Coronary artery (tissue), 2 donors: ENCODE measurements at regions not wholly inside any gene's neighbourhood (a gene's known extent, or its start where the extent isn't known, plus 50 kb on each side); places are given as distances from the start of the nearest gene placed in this dataset.
"Not testable (repeated sequence)": the region's sequence is repeated elsewhere in the genome, so short reads cannot be mapped to it uniquely, and the experiment has no call there.

Experiments
- DNase-seq: peaks from one replicate; pipeline ENCODE4 v3.0.0-alpha.2; 2017; ENCODE audit warnings: low spot score
- H3K27ac ChIP-seq, 2 donors: fragments of 200-600 bp; sonication (generic); one replicate each; pipeline ENCODE4 v1.5.1; 2016 to 2019
- H3K4me3 ChIP-seq: fragments of 200-600 bp; sonication (generic); 2 replicates; pipeline ENCODE4 v1.5.1; 2016; ENCODE audit warnings: mild to moderate bottlenecking, moderate library complexity
- TF ChIP-seq, protein P1 (sequence below): fragments of 200-600 bp; sonication (generic); IDR thresholded peaks from one replicate; pipeline ENCODE4 v1.5.1; 2019; ENCODE audit warnings: antibody characterized with exemption

DNA sequence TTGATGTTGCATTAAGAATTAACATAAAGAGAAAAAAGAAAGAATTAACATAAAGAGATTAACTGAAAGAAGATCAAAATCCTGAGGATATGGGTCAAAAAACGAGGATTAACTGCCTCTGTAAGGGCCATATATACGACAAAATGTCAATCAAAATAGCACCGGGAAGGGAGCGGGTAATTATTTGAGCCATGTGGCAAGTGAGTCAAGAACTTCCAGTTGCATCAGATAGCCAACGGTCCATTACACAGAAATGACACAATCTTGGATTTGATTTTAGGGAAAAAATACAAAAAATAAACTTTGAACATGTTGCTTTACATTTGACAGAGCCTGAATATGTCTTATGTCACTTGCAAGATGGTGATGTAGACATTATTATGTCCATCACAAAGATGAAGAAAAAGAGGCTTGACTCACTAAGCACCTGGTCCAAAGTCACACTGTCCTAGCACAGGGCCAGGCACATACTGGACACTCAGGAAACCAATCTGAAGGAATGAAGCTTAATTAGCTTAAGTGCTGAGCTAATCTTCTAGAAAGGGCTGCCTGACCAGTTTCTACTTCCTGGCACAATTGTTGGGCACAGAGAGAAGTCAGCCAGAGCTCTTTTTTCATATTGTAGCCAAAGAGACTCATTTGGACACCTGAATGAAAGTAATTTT lies 273.2 kb upstream of the PAPPA start:
- Histone ChIP-seq H3K4me3 (no peak overlapping the region), H3K27ac (no peak overlapping the region)
- DNase-seq = no peak
- TF ChIP-seq, protein P1, sequence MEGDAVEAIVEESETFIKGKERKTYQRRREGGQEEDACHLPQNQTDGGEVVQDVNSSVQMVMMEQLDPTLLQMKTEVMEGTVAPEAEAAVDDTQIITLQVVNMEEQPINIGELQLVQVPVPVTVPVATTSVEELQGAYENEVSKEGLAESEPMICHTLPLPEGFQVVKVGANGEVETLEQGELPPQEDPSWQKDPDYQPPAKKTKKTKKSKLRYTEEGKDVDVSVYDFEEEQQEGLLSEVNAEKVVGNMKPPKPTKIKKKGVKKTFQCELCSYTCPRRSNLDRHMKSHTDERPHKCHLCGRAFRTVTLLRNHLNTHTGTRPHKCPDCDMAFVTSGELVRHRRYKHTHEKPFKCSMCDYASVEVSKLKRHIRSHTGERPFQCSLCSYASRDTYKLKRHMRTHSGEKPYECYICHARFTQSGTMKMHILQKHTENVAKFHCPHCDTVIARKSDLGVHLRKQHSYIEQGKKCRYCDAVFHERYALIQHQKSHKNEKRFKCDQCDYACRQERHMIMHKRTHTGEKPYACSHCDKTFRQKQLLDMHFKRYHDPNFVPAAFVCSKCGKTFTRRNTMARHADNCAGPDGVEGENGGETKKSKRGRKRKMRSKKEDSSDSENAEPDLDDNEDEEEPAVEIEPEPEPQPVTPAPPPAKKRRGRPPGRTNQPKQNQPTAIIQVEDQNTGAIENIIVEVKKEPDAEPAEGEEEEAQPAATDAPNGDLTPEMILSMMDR = no peak

DNA sequence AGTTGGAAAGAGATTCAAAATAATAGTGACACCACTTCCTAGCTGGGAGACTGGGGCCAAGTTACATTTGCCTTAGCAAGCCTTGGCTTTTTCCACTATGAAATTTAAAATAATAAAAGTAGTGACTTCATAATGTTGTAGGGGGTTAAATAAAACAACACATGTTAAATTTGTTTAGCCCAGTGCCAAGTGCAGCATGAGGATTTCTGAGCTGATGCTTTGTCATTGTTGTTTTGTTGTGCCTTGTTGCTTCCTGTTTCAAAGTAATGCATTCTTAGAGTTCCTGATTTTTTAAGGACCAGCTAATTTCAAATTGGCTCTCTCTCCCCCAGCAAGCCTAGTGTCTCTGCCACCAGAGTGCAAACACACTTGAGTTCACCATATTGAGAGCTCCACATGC lies 270.7 kb upstream of the PAPPA start:
- TF ChIP-seq, protein P1 = no peak
- DNase-seq = no peak
- H3K27ac ChIP-seq = no peak overlapping the region
- no peak overlapping the region for H3K4me3 ChIP-seq

GRCh38 chr9:115883467-115884329 lies 269.9 kb upstream of the PAPPA start:
- TF ChIP-seq, protein P1 = no peak
- no peak for DNase-seq
- Histone ChIP-seq H3K27ac (no peak overlapping the region), H3K4me3 (no peak overlapping the region)

GRCh38 chr9:115884846-115885245 lies 268.7 kb upstream of the PAPPA start:
- no peak overlapping the region for H3K27ac ChIP-seq
- no peak overlapping the region for H3K4me3 ChIP-seq
- no peak for DNase-seq
- TF ChIP-seq, protein P1 = no peak

DNA sequence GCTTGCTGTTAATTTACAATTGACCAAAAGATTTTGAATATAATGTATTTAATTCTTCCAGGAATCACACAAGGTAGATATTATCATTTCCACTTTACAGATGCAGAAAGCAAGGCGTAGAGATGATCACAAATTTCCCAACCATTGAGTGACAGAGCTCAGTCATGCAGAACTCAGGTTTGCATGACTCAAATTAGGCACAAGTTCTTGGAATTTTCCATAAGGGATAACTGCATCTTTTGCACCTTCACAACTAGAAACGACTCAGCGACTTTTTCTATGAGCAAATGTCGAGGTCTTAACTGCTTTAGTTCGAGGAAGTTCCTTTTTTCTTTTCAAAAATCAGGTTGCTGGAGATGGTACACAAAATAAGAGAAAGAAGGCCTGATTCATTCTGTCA lies 265.5 kb upstream of the PAPPA start:
- DNase-seq = no peak
- TF ChIP-seq, protein P1 = no peak
- no peak overlapping the region for H3K27ac ChIP-seq

GRCh38 chr9:115891929-115892328 lies 261.7 kb upstream of the PAPPA start:
- no peak overlapping the region for H3K4me3 ChIP-seq
- DNase-seq = no peak
- H3K27ac ChIP-seq = no peak overlapping the region
- TF ChIP-seq, protein P1 = no peak

More for the DNA sequence above, 265.5 kb upstream of the PAPPA start:
- H3K4me3 ChIP-seq = no peak overlapping the region

- not testable (repeated sequence) for H3K4me3 ChIP-seq, H3K27ac ChIP-seq, DNase-seq
These were observed 255.1 kb upstream of the PAPPA start for GRCh38 chr9:115898478-115898877.
